ENCODE measurements at regions not wholly inside any gene's neighbourhood (a gene's known extent, or its start where the extent isn't known, plus 50 kb on each side); places are given as distances from the start of the nearest gene placed in this dataset.
"Not testable (repeated sequence)": the region's sequence is repeated elsewhere in the genome, so short reads cannot be mapped to it uniquely, and the experiment has no call there.

- Mint-ChIP-seq H3K4me1 (peaks cover 9% of the 10 kb centered on the region), H3K36me3 (peaks cover 12% of the 10 kb centered on the region), H3K9me3 (peaks cover 31% of the 10 kb centered on the region), H3K4me3 (no peak overlapping the region), H3K27me3 (ENCODE audit: low read depth) (no peaks in the 10 kb centered on the region), H3K27ac (no peak overlapping the region)
- ATAC-seq (no peak), DNase-seq (ENCODE audit: low spot score) (no peak)
- ChIA-PET POLR2A (no interaction called here), CTCF (no interaction called here)
- TF ChIP-seq MYBL2 (CRISPR knock-in tag; IDR thresholded peaks at IDR 0.05) = no peak
Observed at GRCh38 chr7:104074529-104074928, 85.1 kb upstream of the RELN start.

DNA sequence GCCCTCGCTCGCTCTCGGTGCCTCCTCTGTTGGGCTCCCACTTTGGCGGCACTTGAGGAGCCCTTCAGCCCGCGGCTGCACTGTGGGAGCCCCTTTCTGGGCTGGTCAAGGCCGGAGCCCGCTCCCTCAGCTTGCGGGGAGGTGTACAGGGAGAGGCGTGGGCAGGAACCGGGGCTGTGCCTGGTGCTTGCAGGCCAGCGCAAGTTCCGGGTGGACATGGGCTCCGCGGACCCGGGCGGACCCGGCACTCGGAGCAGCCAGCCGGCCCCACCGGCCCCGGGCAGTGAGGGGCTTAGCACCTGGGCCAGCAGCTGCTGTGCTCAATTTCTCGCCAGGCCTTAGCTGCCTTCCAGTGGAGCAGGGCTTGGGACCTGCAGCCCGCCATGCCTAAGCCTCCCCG is 82.2 kb upstream of the RELN start:
- H3K27me3 Mint-ChIP-seq (ENCODE audit: low read depth); CTCF ChIA-PET; ATAC-seq; H3K4me3 Mint-ChIP-seq; POLR2A ChIA-PET; H3K27ac Mint-ChIP-seq; DNase-seq (ENCODE audit: low spot score); H3K4me1 Mint-ChIP-seq: not testable (repeated sequence)
- peaks cover 22% of the 10 kb centered on the region for H3K36me3 Mint-ChIP-seq
- H3K9me3 Mint-ChIP-seq = peaks cover 54% of the 10 kb centered on the region

DNA sequence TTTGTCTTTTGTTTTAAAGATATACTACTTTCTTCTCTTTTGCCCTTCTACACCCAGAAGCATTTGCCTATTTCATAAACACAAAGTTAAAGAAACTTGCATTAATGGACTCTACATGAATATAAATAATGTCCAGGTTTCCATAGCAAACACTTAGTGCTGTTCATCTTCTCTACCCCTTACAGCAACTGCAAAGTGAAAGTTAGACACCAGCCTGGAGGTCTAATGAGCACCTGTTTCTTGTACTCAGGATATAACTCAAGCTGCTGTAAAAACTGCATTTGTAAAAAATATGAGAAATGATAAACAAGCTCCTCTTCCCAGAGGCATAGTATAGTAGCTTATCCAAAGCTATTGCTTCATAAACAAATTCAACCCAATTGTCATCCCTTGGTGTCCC is 76.0 kb upstream of the RELN start:
- peaks cover 13% of the 10 kb centered on the region for H3K36me3 Mint-ChIP-seq
- no peaks in the 10 kb centered on the region for H3K4me1 Mint-ChIP-seq
- peaks cover 42% of the 10 kb centered on the region for H3K9me3 Mint-ChIP-seq
- no peak overlapping the region for H3K4me3 Mint-ChIP-seq
- TF ChIP-seq NR2C2 (CRISPR knock-in tag; IDR thresholded peaks at IDR 0.05) = no peak
- TF ChIP-seq, protein P1, sequence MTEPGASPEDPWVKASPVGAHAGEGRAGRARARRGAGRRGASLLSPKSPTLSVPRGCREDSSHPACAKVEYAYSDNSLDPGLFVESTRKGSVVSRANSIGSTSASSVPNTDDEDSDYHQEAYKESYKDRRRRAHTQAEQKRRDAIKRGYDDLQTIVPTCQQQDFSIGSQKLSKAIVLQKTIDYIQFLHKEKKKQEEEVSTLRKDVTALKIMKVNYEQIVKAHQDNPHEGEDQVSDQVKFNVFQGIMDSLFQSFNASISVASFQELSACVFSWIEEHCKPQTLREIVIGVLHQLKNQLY (CRISPR knock-in tag; IDR thresholded peaks at IDR 0.05) = no peak
- no peak for TF ChIP-seq ZBTB21 (CRISPR knock-in tag; IDR thresholded peaks at IDR 0.05; ENCODE audit: borderline replicate concordance)
- TF ChIP-seq GRHL2 (CRISPR knock-in tag; IDR thresholded peaks at IDR 0.05; ENCODE audit: insufficient replicate concordance, severe bottlenecking) = no peak
- TF ChIP-seq TEAD4 (CRISPR knock-in tag; IDR thresholded peaks at IDR 0.05) = no peak
- TF ChIP-seq FOXP4 (CRISPR knock-in tag; IDR thresholded peaks at IDR 0.05) = no peak
- no peak for TF ChIP-seq RORB (CRISPR knock-in tag; IDR thresholded peaks at IDR 0.05)
- TF ChIP-seq CTCF (IDR thresholded peaks at IDR 0.05) = no peak
- no peak for TF ChIP-seq FOXK1 (CRISPR knock-in tag; IDR thresholded peaks at IDR 0.05)
- TF ChIP-seq, protein P2, sequence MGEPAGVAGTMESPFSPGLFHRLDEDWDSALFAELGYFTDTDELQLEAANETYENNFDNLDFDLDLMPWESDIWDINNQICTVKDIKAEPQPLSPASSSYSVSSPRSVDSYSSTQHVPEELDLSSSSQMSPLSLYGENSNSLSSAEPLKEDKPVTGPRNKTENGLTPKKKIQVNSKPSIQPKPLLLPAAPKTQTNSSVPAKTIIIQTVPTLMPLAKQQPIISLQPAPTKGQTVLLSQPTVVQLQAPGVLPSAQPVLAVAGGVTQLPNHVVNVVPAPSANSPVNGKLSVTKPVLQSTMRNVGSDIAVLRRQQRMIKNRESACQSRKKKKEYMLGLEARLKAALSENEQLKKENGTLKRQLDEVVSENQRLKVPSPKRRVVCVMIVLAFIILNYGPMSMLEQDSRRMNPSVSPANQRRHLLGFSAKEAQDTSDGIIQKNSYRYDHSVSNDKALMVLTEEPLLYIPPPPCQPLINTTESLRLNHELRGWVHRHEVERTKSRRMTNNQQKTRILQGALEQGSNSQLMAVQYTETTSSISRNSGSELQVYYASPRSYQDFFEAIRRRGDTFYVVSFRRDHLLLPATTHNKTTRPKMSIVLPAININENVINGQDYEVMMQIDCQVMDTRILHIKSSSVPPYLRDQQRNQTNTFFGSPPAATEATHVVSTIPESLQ (CRISPR knock-in tag; IDR thresholded peaks at IDR 0.05) = no peak
- no peak for TF ChIP-seq MAX (CRISPR knock-in tag; IDR thresholded peaks at IDR 0.05)
- no peak for TF ChIP-seq ATF1 (CRISPR knock-in tag; IDR thresholded peaks at IDR 0.05)
- no peak for TF ChIP-seq NFYB (CRISPR knock-in tag; conservative IDR thresholded peaks at IDR 0.05; ENCODE audit: low read depth)
- H3K27me3 Mint-ChIP-seq (ENCODE audit: low read depth) = no peaks in the 10 kb centered on the region; the same call in 1 of the 2 replicates
- no peak overlapping the region for H3K27ac Mint-ChIP-seq
- no peak for DNase-seq (ENCODE audit: low spot score)
- ChIA-PET CTCF (no interaction called here), POLR2A (no interaction called here)
- no peak for ATAC-seq

- no peak for ATAC-seq
- TF ChIP-seq JUN (CRISPR knock-in tag; IDR thresholded peaks at IDR 0.05) = no peak
- TF ChIP-seq, protein P3, sequence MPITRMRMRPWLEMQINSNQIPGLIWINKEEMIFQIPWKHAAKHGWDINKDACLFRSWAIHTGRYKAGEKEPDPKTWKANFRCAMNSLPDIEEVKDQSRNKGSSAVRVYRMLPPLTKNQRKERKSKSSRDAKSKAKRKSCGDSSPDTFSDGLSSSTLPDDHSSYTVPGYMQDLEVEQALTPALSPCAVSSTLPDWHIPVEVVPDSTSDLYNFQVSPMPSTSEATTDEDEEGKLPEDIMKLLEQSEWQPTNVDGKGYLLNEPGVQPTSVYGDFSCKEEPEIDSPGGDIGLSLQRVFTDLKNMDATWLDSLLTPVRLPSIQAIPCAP (CRISPR knock-in tag; IDR thresholded peaks at IDR 0.05) = no peak
- no peak for TF ChIP-seq ZNF416 (CRISPR knock-in tag; IDR thresholded peaks at IDR 0.05)
- TF ChIP-seq FOXJ3 (CRISPR knock-in tag; IDR thresholded peaks at IDR 0.05; ENCODE audit: borderline replicate concordance) = no peak
- TF ChIP-seq, protein P4, sequence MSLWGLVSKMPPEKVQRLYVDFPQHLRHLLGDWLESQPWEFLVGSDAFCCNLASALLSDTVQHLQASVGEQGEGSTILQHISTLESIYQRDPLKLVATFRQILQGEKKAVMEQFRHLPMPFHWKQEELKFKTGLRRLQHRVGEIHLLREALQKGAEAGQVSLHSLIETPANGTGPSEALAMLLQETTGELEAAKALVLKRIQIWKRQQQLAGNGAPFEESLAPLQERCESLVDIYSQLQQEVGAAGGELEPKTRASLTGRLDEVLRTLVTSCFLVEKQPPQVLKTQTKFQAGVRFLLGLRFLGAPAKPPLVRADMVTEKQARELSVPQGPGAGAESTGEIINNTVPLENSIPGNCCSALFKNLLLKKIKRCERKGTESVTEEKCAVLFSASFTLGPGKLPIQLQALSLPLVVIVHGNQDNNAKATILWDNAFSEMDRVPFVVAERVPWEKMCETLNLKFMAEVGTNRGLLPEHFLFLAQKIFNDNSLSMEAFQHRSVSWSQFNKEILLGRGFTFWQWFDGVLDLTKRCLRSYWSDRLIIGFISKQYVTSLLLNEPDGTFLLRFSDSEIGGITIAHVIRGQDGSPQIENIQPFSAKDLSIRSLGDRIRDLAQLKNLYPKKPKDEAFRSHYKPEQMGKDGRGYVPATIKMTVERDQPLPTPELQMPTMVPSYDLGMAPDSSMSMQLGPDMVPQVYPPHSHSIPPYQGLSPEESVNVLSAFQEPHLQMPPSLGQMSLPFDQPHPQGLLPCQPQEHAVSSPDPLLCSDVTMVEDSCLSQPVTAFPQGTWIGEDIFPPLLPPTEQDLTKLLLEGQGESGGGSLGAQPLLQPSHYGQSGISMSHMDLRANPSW (CRISPR knock-in tag; conservative IDR thresholded peaks at IDR 0.05; ENCODE audit: low read depth) = no peak
Observed at GRCh38 chr7:104064969-104065387, 75.5 kb upstream of the RELN start.

More at GRCh38 chr7:104064969-104065387, 75.5 kb upstream of the RELN start:
- Mint-ChIP-seq H3K4me3 (no peak overlapping the region), H3K27ac (no peak overlapping the region), H3K36me3 (peaks cover 11% of the 10 kb centered on the region), H3K9me3 (peaks cover 41% of the 10 kb centered on the region), H3K27me3 (ENCODE audit: low read depth) (no peaks in the 10 kb centered on the region; the same call in 1 of the 2 replicates), H3K4me1 (no peaks in the 10 kb centered on the region)
- ChIA-PET CTCF (no interaction called here), POLR2A (no interaction called here)
- DNase-seq (ENCODE audit: low spot score) = no peak
